ACC112 (cell line): ENCODE measurements at regions not wholly inside any gene's neighbourhood (a gene's known extent, or its start where the extent isn't known, plus 50 kb on each side); places are given as distances from the start of the nearest gene placed in this dataset.
"Not testable (repeated sequence)": the region's sequence is repeated elsewhere in the genome, so short reads cannot be mapped to it uniquely, and the experiment has no call there.

ENCODE experiments used
- H2AFZ ChIP-seq: fragments of 200-600 bp; sonication (generic); one replicate; pipeline ENCODE4 v1.6.0; 2017; ENCODE audit warnings: antibody characterized with exemption, low read length; ENCODE audit not compliant: unreplicated experiment
- H3K27ac ChIP-seq: fragments of 200-600 bp; sonication (generic); 2 replicates; pipeline ENCODE4 v1.5.1; 2014; ENCODE audit warnings: low read depth, mild to moderate bottlenecking, antibody characterized with exemption, low read length, moderate library complexity
- H3K27me3 ChIP-seq: fragments of 200-600 bp; sonication (generic); 2 replicates; pipeline ENCODE4 v1.6.1; 2014; ENCODE audit warnings: mild to moderate bottlenecking, antibody characterized with exemption, low read length, moderate library complexity, mixed read lengths; ENCODE audit not compliant: insufficient read depth
- H3K36me3 ChIP-seq: fragments of 200-600 bp; sonication (generic); 2 replicates; pipeline ENCODE4 v1.6.1; 2016; ENCODE audit warnings: mild to moderate bottlenecking, antibody characterized with exemption, low read length, moderate library complexity, mixed read lengths; ENCODE audit not compliant: insufficient read depth
- H3K4me1 ChIP-seq: fragments of 200-600 bp; sonication (generic); one replicate; pipeline ENCODE4 v1.6.1; 2016; ENCODE audit warnings: low read length, mixed read lengths; ENCODE audit not compliant: insufficient read depth, unreplicated experiment, control insufficient read depth
- H3K4me3 ChIP-seq: fragments of 200-600 bp; sonication (generic); 2 replicates; pipeline ENCODE4 v1.5.1; 2014; ENCODE audit warnings: mild to moderate bottlenecking, low read depth, low read length
- H3K79me2 ChIP-seq: fragments of 200-600 bp; sonication (generic); one replicate; pipeline ENCODE4 v1.6.0; 2016; ENCODE audit warnings: low read length; ENCODE audit not compliant: control insufficient read depth, unreplicated experiment, insufficient read depth

DNA sequence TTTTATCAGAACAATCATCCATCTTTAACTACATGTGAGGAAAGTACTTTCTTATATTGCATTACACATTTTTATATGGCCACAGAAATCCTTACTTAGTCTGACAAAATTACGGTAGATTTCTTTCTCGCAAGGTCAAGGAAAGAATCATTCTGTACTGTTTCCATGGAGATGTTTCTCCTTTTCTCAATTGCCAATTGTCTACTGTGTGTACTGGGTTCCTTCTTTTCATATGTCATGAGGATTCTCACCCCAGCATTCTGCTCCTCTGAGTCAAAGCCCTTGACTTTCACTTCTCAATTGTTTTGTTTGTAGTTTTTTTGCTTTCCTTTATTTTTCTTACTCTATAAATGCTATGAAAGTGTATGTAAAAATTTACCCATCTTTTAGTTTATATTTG, 99.3 kb upstream of the AGAP9 start:
- H3K79me2 ChIP-seq, H3K27ac ChIP-seq, H2AFZ ChIP-seq, H3K36me3 ChIP-seq, H3K27me3 ChIP-seq, H3K4me1 ChIP-seq, H3K4me3 ChIP-seq: not testable (repeated sequence)

DNA sequence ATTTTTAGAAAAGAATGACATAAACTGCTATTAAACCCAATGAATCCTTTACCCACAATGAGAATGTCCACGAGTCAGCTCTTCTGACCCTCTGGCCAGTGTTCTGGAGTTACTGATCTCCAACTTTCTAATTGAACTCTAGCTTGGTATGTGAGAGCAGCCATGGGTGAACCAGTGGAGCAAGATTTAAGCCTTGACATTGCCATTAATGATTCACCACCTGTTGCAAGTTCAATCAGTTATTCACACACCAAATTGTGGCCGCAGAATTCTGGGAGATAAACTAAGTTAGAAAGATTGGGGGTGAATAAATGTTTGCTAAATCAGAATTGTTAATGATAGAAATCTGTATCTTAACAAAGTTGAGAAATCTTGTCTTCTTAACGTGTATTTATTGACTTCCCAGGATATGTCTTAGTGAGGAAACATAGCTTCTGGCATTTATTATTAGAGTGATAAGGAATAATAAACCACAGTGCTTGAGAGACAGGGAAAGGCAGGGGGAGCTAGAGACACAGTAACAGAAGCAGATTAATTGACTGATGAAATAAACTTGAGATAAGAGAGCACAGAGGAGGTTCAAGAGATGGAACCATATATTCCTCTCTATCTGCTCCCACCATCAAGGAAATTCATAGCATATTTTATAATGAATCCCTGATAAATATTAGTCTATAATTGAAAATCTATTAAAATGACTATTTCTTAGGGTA, 96.0 kb upstream of the AGAP9 start:
- H3K4me1 ChIP-seq, H3K36me3 ChIP-seq, H3K4me3 ChIP-seq, H2AFZ ChIP-seq, H3K27me3 ChIP-seq, H3K27ac ChIP-seq, H3K79me2 ChIP-seq: not testable (repeated sequence)

DNA sequence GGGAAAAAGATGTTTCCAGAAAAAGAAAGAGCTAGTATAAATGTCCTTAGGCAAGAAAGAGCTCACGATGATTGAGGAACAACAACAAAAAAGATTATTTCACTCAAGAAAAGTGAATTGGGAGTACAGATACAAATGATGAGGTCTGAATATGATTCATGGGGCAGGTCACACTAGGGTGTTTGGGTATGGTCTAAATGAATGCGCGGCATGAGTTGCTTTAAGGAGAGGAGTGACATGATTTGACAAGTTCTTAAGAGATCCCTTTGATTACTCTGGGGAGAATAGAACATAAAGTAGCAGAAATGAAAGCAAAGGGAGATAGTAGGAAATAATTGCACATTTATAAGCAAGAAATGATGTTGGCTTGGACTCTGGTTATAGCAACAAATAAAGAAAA, 85.9 kb upstream of the AGAP9 start:
- not testable (repeated sequence) for H3K36me3 ChIP-seq, H3K4me3 ChIP-seq, H2AFZ ChIP-seq, H3K27ac ChIP-seq, H3K27me3 ChIP-seq, H3K79me2 ChIP-seq, H3K4me1 ChIP-seq

DNA sequence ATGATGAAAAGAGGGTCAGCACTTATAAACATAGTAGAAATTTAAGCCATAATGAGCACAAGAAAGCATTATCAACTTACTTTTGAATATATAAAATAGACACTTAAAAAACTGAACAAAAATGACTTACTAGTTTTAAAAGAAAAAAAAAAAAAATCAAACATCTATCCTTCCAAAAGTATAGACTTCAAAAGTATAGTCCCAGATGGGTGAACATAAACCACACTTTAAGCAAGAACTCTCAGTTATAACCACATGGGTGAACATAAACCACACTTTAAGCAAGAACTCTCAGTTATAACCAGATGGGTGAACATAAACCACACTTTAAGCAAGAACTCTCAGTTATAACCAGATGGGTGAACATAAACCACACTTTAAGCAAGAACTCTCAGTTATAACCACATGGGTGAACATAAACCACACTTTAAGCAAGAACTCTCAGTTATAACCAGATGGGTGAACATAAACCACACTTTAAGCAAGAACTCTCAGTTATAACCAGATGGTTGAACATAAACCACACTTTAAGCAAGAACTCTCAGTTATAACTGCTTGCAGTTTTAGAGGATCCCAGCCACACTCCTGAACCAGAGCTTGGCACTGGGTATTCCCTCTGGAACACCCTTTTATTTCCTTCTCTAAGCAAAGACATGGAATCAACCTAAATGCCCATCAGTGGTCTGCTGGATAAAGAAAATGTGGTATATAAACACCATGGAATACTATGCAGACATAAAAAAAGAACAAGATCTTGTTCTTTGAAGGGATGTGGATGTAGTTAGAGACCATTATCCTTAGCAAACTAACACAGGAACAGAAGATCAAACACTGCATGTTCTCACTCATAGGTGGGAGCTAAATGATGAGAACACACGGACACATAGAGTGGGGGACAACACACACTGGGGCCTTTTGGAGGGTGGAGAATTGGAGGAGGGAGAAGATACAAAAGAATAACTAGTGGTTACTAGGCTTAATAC, 82.6 kb upstream of the AGAP9 start:
- not testable (repeated sequence) for H2AFZ ChIP-seq, H3K4me1 ChIP-seq, H3K27ac ChIP-seq, H3K79me2 ChIP-seq, H3K36me3 ChIP-seq, H3K27me3 ChIP-seq, H3K4me3 ChIP-seq

DNA sequence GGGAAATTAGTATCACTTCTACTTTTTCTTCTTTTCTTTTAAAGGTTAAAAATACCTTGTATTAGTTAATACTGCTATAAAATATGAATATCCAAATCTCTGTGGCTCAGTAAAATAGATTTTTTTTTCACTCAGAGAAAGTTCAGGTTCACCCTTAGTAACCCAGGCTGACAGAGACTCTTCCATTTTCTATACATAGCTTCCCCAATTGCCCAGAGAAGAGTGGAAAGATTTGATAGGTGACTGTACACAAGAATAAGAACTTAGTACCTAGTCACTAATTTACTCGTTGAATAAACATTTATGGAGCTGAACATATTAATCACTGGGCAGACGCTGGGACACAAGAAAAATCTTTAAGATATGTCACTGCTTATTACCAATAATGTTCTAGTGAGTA, 77.2 kb upstream of the AGAP9 start:
- H2AFZ ChIP-seq, H3K79me2 ChIP-seq, H3K36me3 ChIP-seq, H3K27me3 ChIP-seq, H3K4me3 ChIP-seq, H3K4me1 ChIP-seq, H3K27ac ChIP-seq: not testable (repeated sequence)

DNA sequence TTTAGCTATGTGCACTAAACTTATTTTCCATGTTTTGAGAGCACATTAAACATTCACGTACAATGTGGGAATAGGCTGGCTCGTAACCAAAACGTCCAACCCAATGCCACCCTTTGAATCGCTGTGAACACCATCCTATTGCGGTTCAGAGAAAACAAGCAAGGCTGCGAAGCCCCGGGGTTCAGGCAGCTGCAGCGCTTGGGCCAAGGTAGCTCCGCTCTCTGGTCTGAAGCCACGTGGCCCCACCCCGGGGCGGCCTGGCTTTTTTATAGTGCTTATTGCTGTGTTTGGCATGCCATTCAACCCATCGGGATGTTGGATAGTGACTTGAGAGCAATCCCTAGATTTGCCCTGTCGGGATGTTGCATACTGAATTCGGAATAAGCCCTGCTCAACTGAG, 76.7 kb upstream of the AGAP9 start:
- H3K27me3 ChIP-seq, H3K4me3 ChIP-seq, H3K27ac ChIP-seq, H3K4me1 ChIP-seq, H2AFZ ChIP-seq, H3K36me3 ChIP-seq, H3K79me2 ChIP-seq: not testable (repeated sequence)

DNA sequence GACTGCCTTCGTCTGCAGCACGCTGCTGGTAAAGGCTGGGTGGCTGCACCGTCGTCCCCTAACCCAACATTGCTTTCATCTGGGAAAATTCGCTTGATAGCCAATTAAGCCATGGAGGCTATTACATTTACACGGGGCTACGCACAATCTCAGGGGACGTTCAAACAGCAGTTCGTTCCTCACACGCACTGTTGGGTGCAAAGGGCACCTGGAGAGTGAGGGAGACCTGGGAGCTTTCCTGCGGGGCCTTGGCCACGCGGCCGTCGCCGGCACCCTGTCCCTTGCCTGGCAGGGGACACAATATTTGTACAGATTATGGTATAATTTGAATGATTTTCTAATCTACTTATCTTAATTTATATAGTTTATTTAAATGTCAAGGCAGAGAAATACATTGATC, 76.2 kb upstream of the AGAP9 start:
- H3K36me3 ChIP-seq, H3K27me3 ChIP-seq, H3K4me3 ChIP-seq, H3K79me2 ChIP-seq, H3K27ac ChIP-seq, H3K4me1 ChIP-seq, H2AFZ ChIP-seq: not testable (repeated sequence)

DNA sequence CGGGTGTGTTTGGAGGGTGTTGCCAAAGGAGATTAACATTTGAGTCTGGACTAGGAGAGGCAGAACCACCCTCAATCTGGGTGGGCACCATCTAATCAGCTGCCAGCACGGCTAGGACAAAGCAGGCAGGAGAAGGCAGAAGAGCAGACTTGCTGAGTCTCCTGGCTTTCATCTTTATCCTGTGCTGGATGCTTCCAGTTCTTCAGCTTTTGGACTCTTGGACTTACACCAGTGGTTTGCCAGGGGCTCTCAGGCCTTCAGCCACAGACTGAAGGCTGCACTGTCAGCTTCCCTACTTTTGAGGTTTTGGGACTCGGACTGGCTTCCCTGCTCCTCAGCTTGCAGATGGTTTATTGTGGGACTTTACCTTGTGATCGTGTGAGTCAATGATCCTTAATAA, 70.4 kb upstream of the AGAP9 start:
- H3K79me2 ChIP-seq, H3K36me3 ChIP-seq, H2AFZ ChIP-seq, H3K4me3 ChIP-seq, H3K27me3 ChIP-seq, H3K4me1 ChIP-seq, H3K27ac ChIP-seq: not testable (repeated sequence)

DNA sequence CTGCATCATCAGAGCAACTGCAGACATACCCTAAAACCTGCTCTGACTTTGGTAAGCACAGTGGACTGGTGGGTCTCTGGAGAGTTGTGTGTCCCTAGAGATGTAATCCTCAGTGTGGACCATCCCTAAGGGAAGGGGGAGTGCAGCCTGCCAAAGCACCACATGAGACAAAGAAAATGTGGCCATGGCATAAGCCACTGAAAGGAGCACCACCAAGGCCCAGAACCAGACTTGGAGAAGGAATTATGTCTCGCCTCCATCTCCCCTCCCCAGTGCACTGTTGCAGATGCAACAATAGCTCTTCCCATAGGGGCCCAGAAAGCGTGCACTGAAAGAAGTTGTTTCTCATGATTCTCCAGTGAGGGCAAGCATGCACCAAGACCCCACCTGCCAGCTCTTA, 69.7 kb upstream of the AGAP9 start:
- H3K4me1 ChIP-seq, H3K4me3 ChIP-seq, H2AFZ ChIP-seq, H3K36me3 ChIP-seq, H3K79me2 ChIP-seq, H3K27ac ChIP-seq, H3K27me3 ChIP-seq: not testable (repeated sequence)

DNA sequence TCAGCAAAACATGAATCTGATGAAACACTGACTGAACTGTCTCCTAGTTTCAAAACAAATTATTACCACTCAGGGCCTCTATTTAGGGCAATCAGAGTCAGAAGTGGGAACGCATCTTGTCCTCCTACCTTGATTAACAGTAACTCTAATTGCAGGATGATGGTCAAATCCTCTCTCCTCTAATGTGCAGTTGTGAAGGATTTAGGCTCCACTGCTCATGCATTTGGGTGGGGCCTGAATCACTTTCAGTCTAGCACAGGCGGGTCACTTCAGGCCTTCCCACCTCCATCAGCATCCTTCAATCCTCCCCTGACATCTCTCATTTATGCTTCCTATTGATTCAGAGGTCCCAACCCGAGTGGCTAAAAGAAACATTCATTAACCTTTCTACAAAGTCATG, 67.5 kb upstream of the AGAP9 start:
- H3K4me1 ChIP-seq, H3K36me3 ChIP-seq, H3K27me3 ChIP-seq, H3K27ac ChIP-seq, H3K79me2 ChIP-seq, H2AFZ ChIP-seq, H3K4me3 ChIP-seq: not testable (repeated sequence)

DNA sequence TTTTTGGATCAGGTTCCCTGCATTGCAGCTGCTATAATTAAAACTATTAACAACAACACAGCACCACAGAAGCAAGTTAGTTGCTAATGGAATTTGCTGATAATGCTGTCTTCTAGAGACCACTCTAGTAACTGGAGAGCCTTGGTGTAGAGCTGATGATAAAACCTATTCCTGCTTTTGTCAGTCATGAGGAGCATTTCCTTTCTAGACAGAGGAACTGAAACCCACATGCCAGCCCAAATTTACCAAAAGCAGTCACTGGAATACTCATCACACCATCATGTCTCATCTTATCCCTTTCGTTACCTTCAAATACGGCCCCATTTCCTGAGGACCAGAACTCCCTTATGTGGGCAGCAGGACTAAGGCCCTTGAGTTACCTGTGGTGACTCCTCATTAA, 67.1 kb upstream of the AGAP9 start:
- not testable (repeated sequence) for H3K79me2 ChIP-seq, H3K27me3 ChIP-seq, H3K4me1 ChIP-seq, H3K36me3 ChIP-seq, H3K27ac ChIP-seq, H3K4me3 ChIP-seq, H2AFZ ChIP-seq
